ENCODE measurements at regions not wholly inside any gene's neighbourhood (a gene's known extent, or its start where the extent isn't known, plus 50 kb on each side); places are given as distances from the start of the nearest gene placed in this dataset.
"Not testable (repeated sequence)": the region's sequence is repeated elsewhere in the genome, so short reads cannot be mapped to it uniquely, and the experiment has no call there.

- not testable (repeated sequence) for H2AK5ac ChIP-seq (ENCODE audit: low read depth, low read length)
These were observed 355.7 kb downstream of the KCNJ2 start for GRCh38 chr17:70525035-70525434.

More at GRCh38 chr17:70525035-70525434, 355.7 kb downstream of the KCNJ2 start:
- CTCF ChIA-PET (ENCODE audit: partially characterized antibody); H3K9me3 ChIP-seq (ENCODE audit: insufficient read depth in 2 of 2, low read depth in 1 of 2, low read length in 1 of 2); H2BK5ac ChIP-seq (ENCODE audit: low read depth, low read length); H3K56ac ChIP-seq (replicated peaks; ENCODE audit: insufficient read length, low read depth, low read length); H3K27ac ChIP-seq (ENCODE audit: low read depth, low read length); H3K18ac ChIP-seq (ENCODE audit: extremely low read depth, low read length); H4K20me1 ChIP-seq (replicated peaks in 1 of 2; ENCODE audit: control insufficient read depth in 1 of 2, insufficient read depth in 2 of 2, low read length in 2 of 2); H2BK20ac ChIP-seq (ENCODE audit: low read length); DNase-seq (ENCODE audit: low read depth in 1 of 2, low spot score in 2 of 2); H2BK120ac ChIP-seq (replicated peaks; ENCODE audit: low read depth, low read length); H3K4ac ChIP-seq (replicated peaks; ENCODE audit: insufficient read length, low read depth, low read length); H2BK15ac ChIP-seq (ENCODE audit: low read length); FAIRE-seq; POLR2A ChIA-PET (ENCODE audit: partially characterized antibody); H2BK12ac ChIP-seq (ENCODE audit: low read depth, low read length); H4K91ac ChIP-seq (replicated peaks; ENCODE audit: insufficient read length, low read length); H3K79me1 ChIP-seq (ENCODE audit: low read depth, low read length); H3K14ac ChIP-seq (ENCODE audit: insufficient read length); H3K23ac ChIP-seq (ENCODE audit: insufficient read length); H3K27me3 ChIP-seq (replicated peaks in 1 of 4; ENCODE audit: control insufficient read depth in 3 of 4, extremely low read depth in 1 of 4, insufficient read depth in 3 of 4, low read length in 3 of 4); H4K8ac ChIP-seq (ENCODE audit: extremely low read depth, insufficient read depth, low read length); H3K36me3 ChIP-seq (ENCODE audit: control insufficient read depth in 2 of 4, insufficient read depth in 4 of 4, low read length in 3 of 4); H3K4me2 ChIP-seq (ENCODE audit: insufficient read depth in 1 of 2, low read depth in 2 of 2, low read length in 2 of 2); H4K5ac ChIP-seq (ENCODE audit: insufficient read length, low read depth, low read length); H3K4me3 ChIP-seq (ENCODE audit: extremely low read depth in 1 of 4, insufficient read depth in 2 of 4, low read depth in 3 of 4, low read length in 4 of 4); H3K9ac ChIP-seq (replicated peaks in 1 of 4; ENCODE audit: extremely low read depth in 1 of 4, low read depth in 3 of 4, low read length in 3 of 4); H3K79me2 ChIP-seq (ENCODE audit: control insufficient read depth in 1 of 2, insufficient read depth in 2 of 2, low read length in 2 of 2); H3K23me2 ChIP-seq (ENCODE audit: low read depth, low read length); H3K4me1 ChIP-seq (replicated peaks in 1 of 4; ENCODE audit: control insufficient read depth in 3 of 4, insufficient read depth in 4 of 4, low read length in 3 of 4); H2AFZ ChIP-seq (ENCODE audit: low read length): not testable (repeated sequence)
- 90% methylated on average over 7 of the region's 7 CpGs; no CpG with 5 or more reads in 1 of the 2 experiments for WGBS, 2 experiments (ENCODE audit: extremely low coverage in 1 of 2, insufficient coverage in 1 of 2, insufficient read length in 1 of 2, insufficient replicate concordance in 2 of 2, low coverage in 1 of 2, low lambda C conversion rate in 2 of 2, missing lambda C conversion rate in 1 of 2)
